ENCODE measurements at regions not wholly inside any gene's neighbourhood (a gene's known extent, or its start where the extent isn't known, plus 50 kb on each side); places are given as distances from the start of the nearest gene placed in this dataset.
"Not testable (repeated sequence)": the region's sequence is repeated elsewhere in the genome, so short reads cannot be mapped to it uniquely, and the experiment has no call there.

DNA sequence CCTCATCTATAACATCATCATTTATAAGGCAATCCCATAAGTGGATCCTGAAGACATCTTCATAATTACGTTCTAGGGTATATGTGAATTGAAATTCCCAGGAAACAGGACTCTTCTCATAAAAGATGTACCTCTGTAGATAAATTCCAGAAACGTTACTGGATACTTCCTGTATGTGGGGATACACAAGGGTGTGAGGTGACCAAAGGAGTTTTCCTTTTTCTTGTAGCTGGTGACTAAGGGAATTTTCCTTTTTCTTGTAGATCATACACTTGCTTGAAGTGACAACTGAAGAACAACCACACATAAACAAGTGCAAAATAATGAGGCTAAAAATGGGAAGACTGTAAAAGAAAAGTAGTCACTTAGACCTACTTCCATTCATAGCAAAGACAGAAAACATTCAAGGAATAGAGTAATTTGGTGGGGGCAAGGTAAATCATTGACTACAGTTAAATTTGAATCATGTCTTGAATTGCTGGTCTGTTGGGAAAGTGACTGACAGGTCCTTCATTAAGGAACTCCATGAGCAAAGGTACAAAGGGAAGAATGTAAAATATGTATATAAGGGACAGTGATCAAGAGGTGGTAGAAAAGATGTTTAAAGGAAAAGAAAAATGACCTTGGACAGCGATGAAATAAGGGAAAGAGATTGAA, 53.2 kb upstream of the UBE2E3 start:
- no peak for DNase-seq (ENCODE audit: extremely low read depth, low read depth)

- DNase-seq (ENCODE audit: extremely low read depth, low read depth) = no peak
Measured at GRCh38 chr2:180925700-180926099, 54.7 kb upstream of the UBE2E3 start.

- DNase-seq (ENCODE audit: extremely low read depth, low read depth) = no peak
Measured at GRCh38 chr2:180924063-180924462, 56.3 kb upstream of the UBE2E3 start.

GRCh38 chr2:180910831-180911665, 69.4 kb upstream of the UBE2E3 start:
- DNase-seq (ENCODE audit: extremely low read depth, low read depth) = no peak

- DNase-seq (ENCODE audit: extremely low read depth, low read depth) = no peak
Measured at GRCh38 chr2:180907731-180908130, 72.7 kb upstream of the UBE2E3 start.

- no peak for DNase-seq (ENCODE audit: extremely low read depth, low read depth)
Measured at GRCh38 chr2:180905461-180905860, 74.9 kb upstream of the UBE2E3 start.

GRCh38 chr2:180905002-180905401, 75.4 kb upstream of the UBE2E3 start:
- DNase-seq (ENCODE audit: extremely low read depth, low read depth) = no peak

- no peak for DNase-seq (ENCODE audit: extremely low read depth, low read depth)
Measured at GRCh38 chr2:180901331-180901730, 79.1 kb upstream of the UBE2E3 start.

DNA sequence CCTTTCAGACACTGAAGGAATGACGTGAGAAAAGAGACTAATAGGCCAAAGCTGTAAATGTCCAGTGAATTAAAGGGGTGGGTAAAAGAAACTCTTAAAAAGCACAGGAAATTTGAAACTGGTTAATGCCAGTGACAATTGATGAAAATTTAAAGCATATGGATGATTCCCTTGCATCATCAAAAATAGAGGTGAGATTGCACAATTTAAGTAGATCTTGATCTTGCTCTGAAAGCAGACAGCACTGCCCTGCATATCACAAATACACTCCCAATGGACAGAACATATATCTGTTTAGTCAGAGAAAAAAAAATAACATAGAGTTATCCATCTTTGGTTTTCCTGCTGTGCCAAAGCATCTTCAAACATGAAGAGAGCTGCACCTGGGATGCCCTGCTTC, 86.7 kb upstream of the UBE2E3 start:
- DNase-seq (ENCODE audit: extremely low read depth, low read depth) = no peak

DNA sequence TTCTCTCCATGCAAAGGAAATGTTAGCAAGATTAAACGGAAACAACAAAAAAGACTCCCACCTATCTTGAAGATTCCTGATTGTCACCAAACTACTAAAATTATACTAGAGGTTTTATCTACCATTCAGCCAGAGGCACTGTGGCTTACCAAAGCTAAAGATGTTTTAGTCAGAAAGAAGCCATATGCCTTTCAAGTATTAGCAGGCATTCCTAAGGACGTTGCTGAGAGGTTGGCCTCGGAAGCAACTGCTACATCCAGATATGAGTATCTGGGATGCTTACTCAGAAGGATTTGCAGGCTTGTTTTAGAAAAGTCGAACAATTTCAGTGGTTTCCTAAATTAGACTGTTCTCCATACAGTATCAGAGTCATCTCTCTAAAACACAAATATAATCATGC, 88.3 kb upstream of the UBE2E3 start:
- DNase-seq (ENCODE audit: extremely low read depth, low read depth) = no peak

- DNase-seq (ENCODE audit: extremely low read depth, low read depth) = no peak
Measured at GRCh38 chr2:180891360-180891759, 89.0 kb upstream of the UBE2E3 start.

GRCh38 chr2:180890781-180891180, 89.6 kb upstream of the UBE2E3 start:
- DNase-seq (ENCODE audit: extremely low read depth, low read depth) = no peak

DNA sequence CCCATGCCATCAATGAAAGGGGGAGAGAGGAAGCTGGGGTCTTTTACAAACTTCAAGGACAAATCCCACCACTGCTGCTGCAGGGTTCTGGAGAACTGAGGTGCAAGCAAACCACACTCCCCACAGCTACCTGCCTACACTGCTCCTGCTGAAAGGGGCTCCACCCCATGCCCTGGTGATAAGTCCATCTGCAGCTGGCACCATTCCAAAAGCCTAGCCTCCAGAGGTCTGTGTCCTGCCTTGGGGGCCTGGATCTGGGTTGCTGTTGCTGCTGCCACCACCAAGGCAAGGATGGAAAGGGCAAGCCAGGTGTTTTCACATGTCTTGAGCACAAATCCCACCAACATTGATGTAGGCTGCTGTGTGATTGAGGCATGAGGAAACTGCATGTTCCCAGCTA, 97.4 kb upstream of the UBE2E3 start:
- DNase-seq (ENCODE audit: extremely low read depth, low read depth) = no peak

GRCh38 chr2:180876506-180876905, 103.9 kb upstream of the UBE2E3 start:
- no peak for DNase-seq (ENCODE audit: extremely low read depth, low read depth)

GRCh38 chr2:180873219-180873618, 107.2 kb upstream of the UBE2E3 start:
- peak; percentile 3 for DNase-seq (ENCODE audit: extremely low read depth, low read depth)

GRCh38 chr2:180872781-180873180, 107.6 kb upstream of the UBE2E3 start:
- not testable (repeated sequence) for DNase-seq (ENCODE audit: extremely low read depth, low read depth)

GRCh38 chr2:180872255-180872654, 108.2 kb upstream of the UBE2E3 start:
- no peak for DNase-seq (ENCODE audit: extremely low read depth, low read depth)

DNA sequence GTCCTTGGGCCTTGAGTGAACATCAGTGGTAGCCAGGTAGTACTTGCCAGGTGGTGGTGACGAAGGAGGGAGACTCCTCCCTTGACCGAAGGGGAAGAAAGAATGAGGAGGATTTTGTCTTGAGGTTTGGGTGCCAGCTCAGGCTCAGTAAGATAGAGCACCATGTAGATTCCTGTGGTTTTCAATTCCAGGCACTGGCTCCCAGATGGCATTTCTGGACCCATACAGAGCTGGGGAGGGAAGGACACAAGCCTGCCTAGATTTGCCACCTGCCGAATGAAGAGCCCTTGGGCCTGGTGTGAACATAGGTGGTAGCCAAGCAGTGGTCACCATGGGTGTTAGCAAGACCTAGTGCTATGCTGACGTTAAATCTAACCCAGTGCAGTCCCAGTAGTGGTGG, 108.8 kb upstream of the UBE2E3 start:
- DNase-seq (ENCODE audit: extremely low read depth, low read depth) = no peak

GRCh38 chr2:180849851-180850250, 130.6 kb upstream of the UBE2E3 start:
- no peak for DNase-seq (ENCODE audit: extremely low read depth, low read depth)

- no peak for DNase-seq (ENCODE audit: extremely low read depth, low read depth)
Measured at GRCh38 chr2:180848393-180848792, 132.0 kb upstream of the UBE2E3 start.

DNA sequence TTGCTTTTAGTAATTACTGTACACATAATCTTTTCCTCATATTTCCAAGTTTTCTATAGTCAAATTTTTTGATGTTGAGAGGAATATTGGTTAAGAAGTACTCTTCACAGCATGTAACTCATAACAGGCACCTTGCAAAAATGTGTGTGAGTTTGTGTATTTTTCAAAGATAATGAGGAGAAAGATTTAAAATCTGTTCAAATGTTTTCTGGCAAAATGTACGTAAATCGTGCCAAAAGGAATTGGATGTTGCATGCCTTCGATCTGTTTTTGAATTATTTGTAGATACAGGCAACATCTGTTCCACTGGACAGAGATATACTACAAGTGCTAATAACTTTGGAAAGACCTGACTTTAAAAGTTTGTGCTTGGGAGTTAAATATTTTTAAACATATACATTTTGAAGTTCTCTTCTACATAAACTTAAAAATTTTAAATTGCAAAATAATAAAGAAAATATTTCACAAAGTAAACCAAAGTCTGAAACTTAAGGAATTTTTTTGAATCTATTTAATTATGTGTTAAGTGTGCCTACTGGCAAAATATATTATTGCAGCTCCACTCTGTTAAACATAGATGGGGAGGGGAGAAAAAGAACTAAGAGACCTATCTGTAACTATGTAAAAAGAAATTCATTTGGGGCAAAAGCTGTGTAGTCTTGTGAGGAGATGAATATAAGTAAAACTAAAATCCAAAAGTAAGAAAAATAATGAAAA, 133.5 kb upstream of the UBE2E3 start:
- no peak for DNase-seq (ENCODE audit: extremely low read depth, low read depth)

GRCh38 chr2:180842461-180842860, 137.9 kb upstream of the UBE2E3 start:
- DNase-seq (ENCODE audit: extremely low read depth, low read depth) = no peak

All from NCI-H460 (cell line).